GM19023 (cell line): ENCODE measurements at regions not wholly inside any gene's neighbourhood (a gene's known extent, or its start where the extent isn't known, plus 50 kb on each side); places are given as distances from the start of the nearest gene placed in this dataset.
"Not testable (repeated sequence)": the region's sequence is repeated elsewhere in the genome, so short reads cannot be mapped to it uniquely, and the experiment has no call there.

Source experiments
- ATAC-seq: cut with Tn5 transposase; IDR thresholded peaks from one replicate; pipeline ENCODE4 v1.9.1; 2021; ENCODE audit warnings: mild to moderate bottlenecking, moderate library complexity; ENCODE audit not compliant: unreplicated experiment

- no peak for ATAC-seq
Measured at GRCh38 chr7:91750091-91750490, 130.4 kb downstream of the MTERF1 start.

DNA sequence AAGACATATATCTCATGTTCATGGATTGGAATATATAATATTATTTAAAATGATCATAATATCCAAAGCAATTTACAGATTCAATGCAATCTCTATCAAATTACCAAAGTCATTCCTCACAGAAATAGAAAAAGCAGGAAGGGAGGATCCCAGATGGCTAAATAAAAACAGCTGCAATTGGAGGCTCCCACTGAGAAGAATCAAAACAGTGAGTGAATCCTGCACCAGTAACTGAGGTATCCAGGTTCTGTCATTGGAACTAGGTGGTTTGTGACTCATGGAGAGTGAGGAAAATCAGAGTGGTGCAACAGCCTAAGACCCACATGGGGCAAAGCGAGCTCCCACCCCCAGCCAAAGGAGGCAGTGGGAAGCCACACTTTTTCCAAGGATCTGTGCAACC, 128.4 kb downstream of the MTERF1 start:
- ATAC-seq = no peak

GRCh38 chr7:91754280-91754679, 126.2 kb downstream of the MTERF1 start:
- ATAC-seq = not testable (repeated sequence)

- not testable (repeated sequence) for ATAC-seq
Measured at GRCh38 chr7:91755121-91755520, 125.4 kb downstream of the MTERF1 start.

GRCh38 chr7:91759205-91759863, 121.2 kb downstream of the MTERF1 start:
- no peak for ATAC-seq

- no peak for ATAC-seq
Measured at GRCh38 chr7:91767820-91768219, 112.7 kb downstream of the MTERF1 start.

- ATAC-seq = no peak
Measured at GRCh38 chr7:91771394-91771793, 109.1 kb downstream of the MTERF1 start.

GRCh38 chr7:91771921-91772815, 108.3 kb downstream of the MTERF1 start:
- ATAC-seq = no peak

- no peak for ATAC-seq
Measured at GRCh38 chr7:91776171-91776570, 104.3 kb downstream of the MTERF1 start.

DNA sequence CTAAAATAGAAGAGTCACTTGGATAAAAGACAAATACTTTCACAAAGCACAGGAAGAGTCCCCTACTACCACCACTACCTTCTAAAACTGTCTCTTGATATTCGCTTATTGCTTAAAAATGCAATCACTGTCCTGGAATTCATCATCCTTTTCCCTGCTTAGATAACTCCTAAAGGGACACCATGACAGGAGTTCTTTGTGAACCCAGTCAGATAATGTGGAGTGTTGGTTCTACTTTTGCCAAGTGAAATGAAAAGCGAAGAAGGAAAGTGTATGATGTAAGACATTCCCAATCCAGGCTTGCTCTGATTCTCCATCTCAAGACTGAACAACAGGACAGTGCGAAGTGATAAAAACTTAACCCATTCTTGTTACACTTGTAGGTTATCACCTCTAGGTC, 103.0 kb downstream of the MTERF1 start:
- no peak for ATAC-seq

- ATAC-seq = no peak
Measured at GRCh38 chr7:91778416-91778815, 102.1 kb downstream of the MTERF1 start.

- ATAC-seq = no peak
Measured at GRCh38 chr7:91780521-91780920, 100.0 kb downstream of the MTERF1 start.

DNA sequence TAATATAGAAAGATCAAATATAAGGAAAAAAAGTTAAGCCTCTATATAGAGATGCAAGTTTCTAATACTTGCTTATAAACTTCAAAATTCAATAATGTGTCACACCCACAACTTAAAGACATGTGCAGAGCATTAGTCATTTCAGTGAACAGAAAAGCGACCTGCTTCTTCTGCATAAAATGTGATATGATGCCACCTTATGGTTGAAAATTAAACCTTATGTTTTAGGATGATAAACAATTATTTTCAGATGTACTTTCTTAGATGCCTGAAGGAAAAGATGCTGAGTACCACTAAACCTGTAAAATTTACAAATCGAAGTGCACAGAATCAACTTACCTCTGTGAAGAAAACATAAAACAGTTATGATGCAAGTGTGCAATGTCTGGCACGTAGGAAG, 96.0 kb downstream of the MTERF1 start:
- no peak for ATAC-seq

- no peak for ATAC-seq
Measured at GRCh38 chr7:91787931-91788330, 92.6 kb downstream of the MTERF1 start.

DNA sequence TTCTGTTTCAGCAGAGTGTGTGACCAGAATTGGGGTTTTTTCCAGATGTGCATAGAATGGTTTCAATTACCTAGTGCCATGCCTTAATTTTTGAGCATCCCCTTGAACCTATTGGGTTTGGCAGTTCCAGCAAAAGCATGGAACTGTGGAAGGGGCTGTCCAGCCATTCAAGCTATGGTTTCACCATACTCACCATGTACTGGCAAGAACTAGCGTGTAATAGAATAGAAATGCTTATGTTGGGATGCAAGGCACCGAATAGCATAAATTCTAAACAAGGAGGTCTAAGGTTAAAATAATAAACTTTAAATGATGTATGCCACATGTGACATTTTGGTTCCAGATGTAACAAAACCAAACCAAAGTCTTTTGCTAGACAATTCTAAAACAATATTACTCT, 91.4 kb downstream of the MTERF1 start:
- ATAC-seq = no peak

GRCh38 chr7:91789558-91789957, 90.9 kb downstream of the MTERF1 start:
- ATAC-seq = no peak

GRCh38 chr7:91790646-91791045, 89.9 kb downstream of the MTERF1 start:
- not testable (repeated sequence) for ATAC-seq

DNA sequence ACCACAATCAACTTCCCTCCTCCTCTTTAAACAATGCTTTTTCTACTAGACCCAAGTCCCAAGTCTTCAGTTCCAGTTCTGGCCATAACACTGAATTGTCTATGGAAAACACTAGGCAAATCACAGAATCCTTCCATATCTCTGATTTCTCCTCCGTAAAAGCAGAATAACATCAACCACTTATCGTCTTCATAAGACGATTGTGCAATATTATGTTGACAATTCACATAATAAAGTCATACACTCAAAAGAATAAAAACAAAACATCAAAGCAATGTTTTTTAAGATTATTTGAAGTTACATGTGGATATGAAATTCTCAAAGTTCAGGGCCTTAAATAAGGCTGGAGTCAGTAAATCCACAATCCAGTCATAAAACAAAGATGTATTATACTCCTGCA, 84.4 kb downstream of the MTERF1 start:
- ATAC-seq = no peak

DNA sequence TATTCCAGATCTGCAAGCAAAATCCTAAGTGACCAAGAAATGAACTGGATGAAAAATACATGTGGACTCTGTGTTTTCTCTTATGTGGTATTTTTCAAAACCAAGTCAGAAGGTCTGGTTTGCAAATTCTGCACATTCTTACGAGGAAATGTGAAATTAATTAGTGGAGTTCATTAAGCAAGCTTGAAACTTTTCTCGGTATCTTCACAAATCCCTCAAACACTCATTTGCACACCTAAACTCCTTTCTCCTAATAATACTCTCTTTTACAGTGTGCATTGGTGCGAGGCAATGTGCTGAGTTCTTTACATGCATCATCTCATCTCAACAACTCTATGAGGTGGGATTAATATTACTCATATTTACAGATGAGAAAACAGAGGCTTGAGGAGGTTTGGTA, 82.1 kb downstream of the MTERF1 start:
- ATAC-seq = no peak

- ATAC-seq = no peak
Measured at GRCh38 chr7:91800389-91800788, 80.1 kb downstream of the MTERF1 start.

DNA sequence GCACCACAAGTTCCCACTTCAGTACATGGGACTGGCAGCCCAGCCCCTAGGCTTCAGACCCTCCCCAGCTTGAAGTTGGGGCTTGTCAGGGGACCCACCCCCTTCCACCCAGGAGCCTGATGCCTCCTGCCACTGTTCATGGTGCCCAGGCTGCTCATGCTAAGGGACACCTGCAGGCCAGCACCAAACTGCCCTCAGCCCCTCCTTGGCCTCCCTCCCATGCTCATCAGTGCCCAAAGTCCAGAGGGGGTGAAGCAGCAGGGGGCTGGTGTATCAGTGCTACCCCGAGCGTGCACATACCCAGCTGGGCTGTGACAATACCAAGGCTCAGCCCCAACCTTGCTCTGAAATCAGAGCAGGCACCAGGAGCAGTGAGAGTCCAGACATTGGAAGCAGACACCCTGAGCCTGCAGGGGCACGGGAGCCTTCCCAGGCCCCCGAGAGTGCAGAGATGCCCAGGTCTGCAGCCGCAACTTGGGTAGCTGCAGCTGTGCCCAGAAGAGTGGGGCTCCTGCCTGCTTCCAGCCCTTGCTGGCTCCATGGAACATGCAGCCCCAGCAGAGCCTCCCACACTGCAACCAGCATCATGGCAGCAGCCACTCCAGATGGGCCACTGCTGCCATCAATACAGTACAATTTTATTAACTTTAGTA, 79.0 kb downstream of the MTERF1 start:
- ATAC-seq = no peak

DNA sequence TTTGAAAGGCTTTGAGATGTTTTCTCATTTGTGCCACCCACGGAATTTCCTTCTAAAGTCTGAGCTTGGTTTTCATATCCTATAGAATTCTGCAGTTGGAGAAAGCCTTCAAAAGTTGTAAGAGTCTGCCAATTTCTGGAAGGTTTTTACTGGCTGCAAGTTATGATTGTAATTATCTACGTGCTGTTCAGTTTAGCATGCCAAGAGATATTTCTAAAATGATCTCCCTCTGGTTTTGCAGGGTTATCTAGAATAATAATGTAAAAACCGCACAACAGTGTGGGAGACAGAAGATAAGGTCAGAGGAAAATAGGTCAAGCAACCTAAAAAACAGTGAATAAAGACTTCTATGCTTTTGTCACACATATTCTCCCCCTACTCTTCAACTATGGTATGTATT, 69.3 kb downstream of the MTERF1 start:
- no peak for ATAC-seq
